Neural crest cell (in vitro differentiated cells): ENCODE measurements at regions not wholly inside any gene's neighbourhood (a gene's known extent, or its start where the extent isn't known, plus 50 kb on each side); places are given as distances from the start of the nearest gene placed in this dataset.

ENCODE experiments used
- DNase-seq: peaks from one replicate; pipeline ENCODE4 v3.0.0; 2021; ENCODE audit warnings: low read depth, mixed read lengths, low spot score
- H3K27ac Mint-ChIP-seq: one replicate; pipeline ENCODE4 v1.8.0; 2021; ENCODE audit warnings: mild to moderate bottlenecking, mixed read lengths; ENCODE audit not compliant: unreplicated experiment
- H3K27me3 Mint-ChIP-seq: 2 replicates; pipeline ENCODE4 v1.8.0; 2021; ENCODE audit warnings: low read depth, mild to moderate bottlenecking, mixed read lengths
- H3K36me3 Mint-ChIP-seq: 2 replicates; pipeline ENCODE4 v1.8.0; 2021; ENCODE audit warnings: low read depth, mild to moderate bottlenecking, mixed read lengths
- H3K4me1 Mint-ChIP-seq: 2 replicates; pipeline ENCODE4 v1.8.0; 2021; ENCODE audit warnings: mixed read lengths
- H3K4me3 Mint-ChIP-seq: one replicate; pipeline ENCODE4 v1.8.0; 2021; ENCODE audit warnings: mild to moderate bottlenecking, mixed read lengths
- H3K9me3 Mint-ChIP-seq: 2 replicates; pipeline ENCODE4 v1.8.0; 2021; ENCODE audit warnings: mixed read lengths
- CTCF ChIP-seq: fragments of 200-600 bp; sonication (generic); conservative IDR thresholded peaks from 2 replicates; pipeline ENCODE4 v1.5.0; 2021; ENCODE audit warnings: antibody characterized with exemption, mild to moderate bottlenecking

- Mint-ChIP-seq H3K36me3 (no peaks in the 10 kb centered on the region), H3K27me3 (no peaks in the 10 kb centered on the region), H3K4me3 (no peak overlapping the region), H3K4me1 (peaks cover 85% of the 10 kb centered on the region), H3K27ac (peak overlapping the region; percentile 68), H3K9me3 (no peaks in the 10 kb centered on the region)
- TF ChIP-seq CTCF: no peak
- no peak for DNase-seq
Observed at GRCh38 chr3:64349551-64349950, 124.3 kb upstream of the PRICKLE2 start.

- no peak for DNase-seq
- Mint-ChIP-seq H3K9me3 (no peaks in the 10 kb centered on the region), H3K36me3 (no peaks in the 10 kb centered on the region), H3K4me1 (peaks cover 87% of the 10 kb centered on the region), H3K27ac (no peak overlapping the region), H3K4me3 (peak overlapping the region; percentile 31), H3K27me3 (no peaks in the 10 kb centered on the region)
- no peak for TF ChIP-seq CTCF
Observed at GRCh38 chr3:64345371-64345770, 120.1 kb upstream of the PRICKLE2 start.

- Mint-ChIP-seq H3K36me3 (no peaks in the 10 kb centered on the region), H3K4me1 (peaks cover 83% of the 10 kb centered on the region)
Observed at GRCh38 chr3:64344721-64345207, 119.5 kb upstream of the PRICKLE2 start.

GRCh38 chr3:64343689-64344430, 118.6 kb upstream of the PRICKLE2 start:
- TF ChIP-seq CTCF: no peak
- H3K27me3 Mint-ChIP-seq: no peaks in the 10 kb centered on the region
- H3K4me1 Mint-ChIP-seq: peaks cover 74% of the 10 kb centered on the region
- H3K36me3 Mint-ChIP-seq: no peaks in the 10 kb centered on the region
- peak overlapping the region; percentile 53 for H3K27ac Mint-ChIP-seq
- H3K9me3 Mint-ChIP-seq: no peaks in the 10 kb centered on the region
- no peak for DNase-seq
- H3K4me3 Mint-ChIP-seq: peak overlapping the region; percentile 4

More at GRCh38 chr3:64344721-64345207, 119.5 kb upstream of the PRICKLE2 start:
- TF ChIP-seq CTCF: no peak
- DNase-seq: no peak
- peak overlapping the region; percentile 31 for H3K4me3 Mint-ChIP-seq
- H3K27ac Mint-ChIP-seq: peak overlapping the region; percentile 53
- no peaks in the 10 kb centered on the region for H3K9me3 Mint-ChIP-seq
- H3K27me3 Mint-ChIP-seq: no peaks in the 10 kb centered on the region

- Mint-ChIP-seq H3K27me3 (no peaks in the 10 kb centered on the region), H3K36me3 (no peaks in the 10 kb centered on the region), H3K9me3 (peaks cover 1% of the 10 kb centered on the region), H3K27ac (peak overlapping the region; percentile 53), H3K4me3 (peak overlapping the region; percentile 15), H3K4me1 (peaks cover 69% of the 10 kb centered on the region)
- no peak for TF ChIP-seq CTCF
- DNase-seq: no peak
Observed at GRCh38 chr3:64342940-64343688, 117.8 kb upstream of the PRICKLE2 start.
